ENCODE measurements at regions not wholly inside any gene's neighbourhood (a gene's known extent, or its start where the extent isn't known, plus 50 kb on each side); places are given as distances from the start of the nearest gene placed in this dataset.
"Not testable (repeated sequence)": the region's sequence is repeated elsewhere in the genome, so short reads cannot be mapped to it uniquely, and the experiment has no call there.

DNA sequence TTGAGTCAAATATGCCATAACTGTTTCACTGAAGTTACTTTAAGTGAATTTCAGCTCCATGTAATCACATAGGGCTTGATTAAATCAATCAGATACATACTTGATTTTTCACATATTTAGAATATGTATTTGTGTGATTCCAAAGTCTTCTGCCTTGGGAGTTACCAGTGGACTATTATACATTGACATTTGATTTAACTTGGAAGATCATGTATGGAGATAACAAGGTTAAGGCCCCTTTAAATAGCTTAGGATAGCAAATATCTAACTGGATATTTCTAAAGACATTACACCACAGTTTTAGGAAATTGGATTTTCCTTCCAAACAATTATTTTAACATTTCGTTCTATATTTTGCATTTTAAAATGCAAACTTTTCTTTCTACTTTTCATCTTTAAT lies 405.0 kb downstream of the RAP2B start:
- no peak for DNase-seq

DNA sequence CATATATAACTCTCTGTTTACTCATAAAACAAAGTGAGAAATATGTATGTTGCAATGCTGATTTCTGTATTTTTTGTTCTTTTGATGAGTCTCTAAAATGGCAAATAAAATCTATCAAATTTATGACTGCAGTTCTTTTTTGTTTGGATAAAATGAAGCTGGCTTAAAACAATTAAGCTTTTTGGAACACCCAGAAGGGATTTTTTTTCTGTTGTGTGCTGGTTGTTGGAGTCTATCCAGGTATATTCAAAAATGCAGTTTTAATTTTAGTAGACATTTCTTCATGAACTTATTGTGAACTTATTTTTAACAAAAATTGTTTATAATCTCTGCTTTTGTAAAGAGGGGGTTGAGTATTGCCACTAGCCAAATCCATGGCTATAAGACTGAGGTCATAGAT lies 405.5 kb downstream of the RAP2B start:
- no peak for DNase-seq

DNA sequence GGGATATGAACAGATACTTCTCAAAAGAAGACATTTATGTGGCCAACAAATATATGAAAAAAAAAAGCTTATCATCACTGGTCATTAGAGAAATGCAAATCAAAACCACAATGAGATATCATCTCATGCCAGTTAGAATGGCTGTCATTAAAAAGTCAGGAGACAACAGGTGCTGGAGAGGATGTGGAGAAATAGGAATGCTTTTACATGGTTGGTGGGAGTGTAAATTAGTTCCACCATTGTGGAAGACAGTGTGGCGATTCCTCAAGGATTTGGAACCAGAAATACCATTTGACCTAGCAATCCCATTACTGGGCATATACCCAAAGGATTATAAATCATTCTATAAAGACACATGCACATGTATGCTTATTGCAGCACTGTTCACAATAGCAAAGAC lies 408.5 kb downstream of the RAP2B start:
- DNase-seq, result not testable (repeated sequence)

DNA sequence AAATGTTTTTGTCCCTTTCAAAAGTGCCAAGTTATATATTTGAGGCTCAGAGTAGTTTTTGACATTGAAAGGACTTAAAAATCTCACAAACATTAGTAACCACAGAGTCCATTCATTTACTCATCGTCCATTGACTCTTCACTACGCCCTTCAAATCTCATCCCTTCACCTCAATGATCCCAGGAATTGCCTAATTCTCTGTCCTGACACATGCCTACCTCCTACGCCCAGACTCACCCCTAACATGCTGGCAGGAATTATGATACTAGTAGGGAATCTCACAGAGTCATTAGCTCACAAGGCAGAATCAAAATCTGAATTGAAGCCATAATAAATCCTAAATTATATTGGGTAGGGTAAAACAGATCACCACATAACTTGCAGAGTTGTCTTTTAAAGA lies 410.1 kb downstream of the RAP2B start:
- no peak for DNase-seq

DNA sequence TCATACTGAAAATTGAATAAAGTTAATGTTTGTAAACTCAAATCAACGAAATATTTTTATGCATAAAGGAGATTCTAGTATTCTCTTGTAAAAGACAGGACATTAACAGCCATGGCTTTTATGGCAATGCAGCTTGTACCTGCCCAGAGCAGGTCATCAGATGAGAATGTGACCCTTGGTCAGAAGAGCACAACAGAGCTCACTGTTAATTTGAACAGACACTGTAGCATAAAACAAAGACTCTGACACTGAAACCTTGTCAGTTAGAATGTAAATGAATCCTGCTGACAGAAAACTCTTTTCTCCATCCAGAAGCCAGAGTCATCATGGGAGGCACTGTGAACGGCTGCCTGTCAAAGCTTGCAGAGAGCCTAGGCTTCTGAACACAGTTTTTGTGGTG lies 410.6 kb downstream of the RAP2B start:
- no peak for DNase-seq

DNA sequence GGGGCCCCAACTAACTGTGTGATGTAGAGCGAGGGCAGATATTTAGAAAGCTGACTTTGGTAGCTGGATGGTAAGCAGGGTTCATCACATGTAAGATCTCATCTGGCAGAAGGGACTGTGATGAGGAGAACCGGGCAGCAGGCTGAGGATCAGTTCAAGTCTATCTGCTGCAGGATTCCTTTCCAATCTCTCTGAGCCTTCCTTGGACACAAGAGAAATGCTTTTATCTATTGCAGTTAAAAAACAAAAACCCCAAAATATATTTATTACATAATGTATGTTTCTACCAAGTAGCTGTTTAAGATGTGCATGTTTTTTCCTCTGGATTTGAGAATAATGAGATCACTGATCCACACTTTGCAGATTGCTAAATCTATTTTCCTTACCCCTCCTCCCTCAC lies 411.5 kb downstream of the RAP2B start:
- DNase-seq, result no peak

DNA sequence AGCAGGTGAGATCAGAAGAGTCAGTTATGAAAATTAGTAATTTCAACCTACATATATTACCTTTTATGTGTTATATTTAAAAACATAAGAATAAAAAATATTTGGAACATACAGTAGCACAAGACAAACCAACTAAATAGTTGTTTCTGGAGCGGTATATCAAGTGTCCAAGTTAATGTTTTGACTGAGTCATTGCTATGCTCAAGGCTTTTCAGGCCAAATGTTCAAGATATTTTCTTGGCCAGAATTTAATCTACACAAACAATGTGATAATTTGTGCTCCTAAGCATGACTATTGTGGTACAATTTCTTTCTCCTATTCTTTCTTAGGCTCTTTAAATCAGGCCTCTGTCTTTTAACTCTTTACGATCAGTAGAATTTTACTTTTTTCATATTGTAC lies 412.4 kb downstream of the RAP2B start:
- no peak for DNase-seq

DNA sequence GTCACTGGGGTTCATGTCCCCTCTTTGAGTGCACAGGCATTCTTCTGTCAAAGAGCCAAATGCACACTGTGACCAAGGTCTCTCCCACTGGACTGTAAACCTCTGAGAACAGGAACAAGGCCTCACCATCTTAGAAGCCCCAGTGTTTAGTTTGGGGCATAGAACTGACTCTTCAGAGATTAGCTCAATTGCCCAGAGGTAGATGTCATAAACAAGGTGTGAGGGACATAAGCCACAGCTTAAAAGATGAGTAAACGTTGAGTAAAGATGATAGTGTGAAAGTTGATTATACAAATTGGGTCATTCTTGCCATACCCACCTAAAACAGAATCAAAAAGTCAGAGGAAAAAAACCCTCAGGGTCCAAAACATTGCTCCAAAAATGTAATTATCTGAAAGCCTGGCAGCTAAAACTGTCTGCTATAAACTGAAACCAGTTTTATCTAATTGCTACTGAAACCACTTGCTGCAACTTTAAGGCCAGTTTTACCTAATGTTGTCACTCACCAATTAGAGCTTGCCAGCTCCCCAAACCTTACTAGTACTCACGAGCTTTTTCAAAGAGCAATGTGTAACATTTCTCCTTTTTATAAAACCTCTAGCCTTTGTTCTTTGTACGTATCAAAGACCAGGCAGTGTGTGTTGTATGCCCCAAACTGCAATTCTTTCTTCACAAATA lies 415.2 kb downstream of the RAP2B start:
- DNase-seq, result no peak

DNA sequence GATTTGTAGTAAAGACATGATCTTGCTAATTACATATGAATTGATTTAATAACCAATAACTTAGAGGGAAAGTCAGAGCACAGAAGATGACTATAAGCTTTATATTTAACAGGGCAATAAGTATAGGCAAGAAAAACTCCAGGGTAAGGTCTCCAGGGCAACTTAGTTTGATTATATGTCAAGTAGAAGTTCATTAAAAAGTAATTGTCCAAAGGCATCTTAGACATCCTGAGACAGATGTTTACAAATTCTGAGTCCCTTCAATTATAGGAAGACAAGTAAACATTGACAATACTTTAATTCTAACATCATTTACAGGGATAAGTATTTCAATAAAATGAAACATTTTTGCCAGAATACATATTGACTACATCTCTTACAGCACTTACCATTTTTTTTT lies 416.0 kb downstream of the RAP2B start:
- no peak for DNase-seq

DNA sequence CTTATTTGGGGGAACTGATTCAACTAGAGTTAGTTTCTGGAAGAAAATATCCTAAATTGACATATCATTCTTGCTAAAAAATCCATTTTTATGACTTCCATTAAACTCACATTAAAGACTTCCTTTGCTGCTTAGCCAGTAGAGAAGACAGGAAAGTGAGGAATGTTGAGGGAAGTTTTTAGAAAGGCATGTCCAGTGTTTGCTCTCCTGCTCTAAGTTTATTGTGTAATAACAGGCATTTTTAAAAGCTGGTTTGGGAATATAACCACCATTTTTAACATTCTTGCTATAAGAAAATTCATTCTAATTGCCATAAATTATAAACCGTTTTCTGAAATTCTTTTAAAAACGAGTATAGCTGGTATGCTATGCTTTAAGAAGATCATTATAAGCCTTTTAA lies 428.0 kb downstream of the RAP2B start:
- DNase-seq, result no peak

DNA sequence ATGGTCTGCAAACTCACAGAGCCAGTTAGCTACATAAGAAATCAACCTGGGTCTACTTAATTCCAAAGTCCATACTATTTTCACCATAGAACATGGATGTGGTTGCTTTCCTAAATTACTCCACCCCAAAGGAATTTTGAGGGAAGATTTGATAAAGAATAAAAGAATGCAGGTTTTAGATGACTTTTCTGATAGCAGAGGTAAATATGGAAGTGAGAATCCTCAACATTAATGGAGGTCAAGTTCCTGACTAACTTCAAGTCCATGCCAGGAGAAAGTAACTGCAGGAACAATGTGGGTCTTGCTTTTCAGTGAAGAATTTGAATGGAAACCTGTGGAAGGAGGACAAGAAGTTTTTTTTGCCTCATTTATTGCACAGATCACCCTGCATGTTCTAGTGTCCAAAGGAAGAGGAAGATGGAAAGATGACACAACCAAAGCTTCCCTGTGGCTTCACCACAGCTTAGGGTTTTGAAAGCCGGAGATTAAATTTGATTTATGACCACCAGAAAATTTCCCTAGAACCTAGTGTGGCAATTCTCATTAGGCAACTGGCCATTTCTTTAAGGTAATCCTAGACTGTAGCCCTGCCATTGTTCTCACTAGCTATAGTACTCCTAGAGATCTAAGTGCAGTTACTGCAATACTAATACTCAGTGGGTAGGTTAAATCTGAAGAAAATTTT lies 429.7 kb downstream of the RAP2B start:
- no peak for DNase-seq

DNA sequence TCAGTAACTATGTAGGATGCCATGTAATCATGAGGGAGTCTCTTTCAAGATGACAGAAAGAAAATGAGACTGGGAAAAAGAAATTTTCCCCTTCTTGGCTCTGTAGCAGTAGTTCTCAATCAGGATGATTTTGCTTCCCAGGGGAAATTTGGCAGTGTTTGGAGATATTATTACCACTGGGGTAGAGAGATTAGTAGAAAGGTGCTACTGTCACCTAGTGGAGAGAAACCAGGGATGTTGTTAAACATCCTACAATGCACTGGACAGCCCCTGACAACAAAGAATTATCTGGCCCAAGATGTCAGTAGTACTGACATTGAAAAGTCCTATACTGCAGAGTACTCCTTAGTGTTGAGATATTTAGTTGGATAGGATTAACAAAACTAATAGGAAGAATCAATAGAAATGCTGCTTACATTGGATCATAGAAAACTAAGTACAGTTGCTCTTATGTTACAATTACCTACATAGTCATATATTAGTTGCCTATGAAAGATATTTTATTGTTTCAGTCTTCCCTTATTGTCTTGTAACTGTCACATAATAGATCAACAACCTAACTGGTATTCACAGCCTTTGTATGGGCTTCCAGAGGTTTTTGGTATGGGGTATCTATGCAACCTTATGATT lies 433.3 kb downstream of the RAP2B start:
- DNase-seq, result no peak

DNA sequence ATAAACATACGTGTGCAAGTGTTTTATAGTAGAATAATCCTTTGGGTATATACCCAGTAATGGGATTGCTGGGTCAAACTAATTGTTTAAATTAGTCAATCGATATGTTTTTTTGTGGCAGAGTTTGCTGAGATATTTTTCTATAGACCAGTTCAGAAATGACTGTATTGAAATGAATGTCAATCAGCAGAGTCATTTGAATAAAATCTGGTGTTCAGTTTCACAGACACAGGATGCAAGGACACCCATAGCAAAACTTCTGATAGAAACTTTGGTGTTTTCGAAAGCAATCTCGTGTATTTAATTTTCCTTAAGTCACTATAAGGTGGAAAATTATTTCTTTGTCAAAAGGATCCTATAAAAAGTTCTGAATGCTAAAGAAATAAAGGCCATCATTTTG lies 434.4 kb downstream of the RAP2B start:
- no peak for DNase-seq

DNA sequence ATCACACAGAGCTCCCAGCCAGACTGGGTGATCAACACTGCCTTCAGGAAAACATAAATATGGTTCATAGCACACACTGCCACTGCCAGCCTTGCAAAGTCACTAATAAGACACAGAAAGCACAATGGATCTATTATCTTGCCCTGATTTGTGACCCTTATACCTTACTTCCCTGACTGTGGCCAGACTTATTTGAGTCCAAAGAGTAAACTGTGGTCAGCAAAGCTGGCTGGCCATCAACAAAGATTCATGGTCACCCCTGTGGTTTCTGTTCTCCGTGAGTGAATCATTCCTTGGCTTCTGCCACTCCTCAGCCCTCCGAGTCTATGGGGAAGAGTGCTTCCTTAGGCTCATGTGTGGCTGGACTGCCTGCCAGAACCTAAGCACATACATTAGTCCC lies 437.7 kb downstream of the RAP2B start:
- no peak for DNase-seq

DNA sequence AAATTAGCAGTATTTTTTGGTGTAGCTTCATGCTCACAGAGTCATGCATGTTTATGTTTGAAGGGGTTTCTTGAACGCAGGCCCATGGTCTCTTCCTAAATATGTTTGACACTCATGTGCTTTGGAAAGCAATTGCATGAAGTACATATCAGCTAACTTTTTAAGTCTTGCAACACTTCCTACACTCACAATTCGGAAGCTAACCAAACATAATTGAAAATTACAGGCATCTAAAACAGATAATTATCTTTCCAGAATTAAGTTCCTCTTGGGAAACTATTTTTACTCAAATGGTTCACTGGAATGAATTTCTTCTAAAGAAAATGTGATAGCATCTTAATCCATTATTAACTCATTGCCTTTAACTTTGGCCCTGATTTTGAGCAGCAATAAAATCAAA lies 438.9 kb downstream of the RAP2B start:
- no peak for DNase-seq

DNA sequence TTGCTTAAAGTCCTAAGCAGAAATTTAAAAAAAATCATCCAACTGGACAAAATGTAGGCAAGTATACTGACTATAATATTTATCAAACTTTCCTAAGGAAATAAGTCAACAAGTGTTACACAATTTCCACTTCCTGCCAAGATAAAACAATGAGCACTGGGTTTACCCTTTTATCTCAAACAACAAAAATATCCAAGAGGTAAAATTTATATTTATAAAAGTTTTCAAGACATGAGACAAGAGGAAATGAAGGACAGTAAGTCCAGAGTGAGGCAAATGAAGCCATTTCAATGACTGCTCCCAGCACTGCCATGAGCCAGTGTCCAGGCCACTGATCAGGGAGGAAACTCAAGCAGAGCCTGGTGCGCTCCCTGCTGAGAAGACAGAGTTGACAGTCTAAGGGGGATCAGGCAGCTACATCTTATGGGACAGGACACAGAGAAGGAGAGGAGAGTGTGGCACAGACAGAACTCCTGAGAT lies 439.4 kb downstream of the RAP2B start:
- no peak for DNase-seq

DNA sequence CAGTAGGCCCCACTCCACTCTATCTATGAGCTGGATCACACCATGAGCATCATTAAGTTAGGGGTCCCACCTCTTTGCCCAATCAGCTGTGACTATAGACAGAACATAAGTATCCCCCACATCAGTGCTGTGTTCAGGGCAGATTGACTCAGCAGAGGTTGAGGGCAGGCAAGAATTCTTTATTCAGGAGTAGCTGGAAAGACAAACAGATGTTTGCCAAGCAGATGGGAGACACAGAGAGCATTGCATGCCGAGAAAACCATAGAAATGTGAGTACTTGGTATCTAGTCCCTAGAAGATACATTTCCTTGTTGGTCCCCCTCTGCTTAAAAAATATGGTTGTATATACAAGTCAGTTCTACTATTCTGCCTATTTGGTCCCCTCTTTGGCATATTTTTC lies 440.8 kb downstream of the RAP2B start:
- no peak for DNase-seq

DNA sequence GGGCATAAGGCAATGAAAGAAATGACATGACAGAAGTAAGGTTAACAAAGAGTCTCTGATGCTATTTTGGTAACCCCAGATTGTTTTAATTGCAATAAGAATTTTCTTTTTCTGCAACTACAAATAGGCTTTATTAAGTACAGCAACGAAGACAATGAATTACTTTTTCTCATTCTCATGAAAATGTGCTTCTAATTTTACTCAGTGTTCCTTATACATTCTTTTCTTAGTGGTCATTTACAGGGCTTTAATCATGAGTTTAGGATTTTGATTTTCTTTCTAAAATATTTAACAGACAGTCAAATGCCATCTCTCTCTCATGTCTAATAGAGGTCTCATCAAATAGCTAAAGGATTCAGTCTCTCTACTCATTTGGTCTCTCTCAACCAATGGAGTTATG lies 452.1 kb downstream of the RAP2B start:
- DNase-seq, result no peak

DNA sequence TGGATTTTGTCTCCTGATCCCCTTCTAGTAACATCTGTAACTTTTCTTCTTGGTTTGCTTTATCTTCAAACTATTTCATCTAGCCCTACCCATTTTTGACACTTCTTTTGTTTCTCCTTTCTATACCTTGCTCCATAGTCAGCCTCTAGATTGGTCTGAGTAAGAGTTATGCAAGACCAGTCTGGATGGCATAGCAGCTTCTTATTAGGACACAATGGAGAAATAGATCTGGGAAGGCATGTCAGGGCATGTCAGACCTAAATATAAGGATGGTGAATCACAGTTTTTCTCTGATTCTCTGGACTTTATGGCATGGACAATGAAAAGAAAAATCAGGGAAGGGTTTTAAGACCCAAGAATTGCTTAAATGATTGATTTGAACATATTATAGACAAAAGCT lies 452.5 kb downstream of the RAP2B start:
- DNase-seq, result no peak

DNA sequence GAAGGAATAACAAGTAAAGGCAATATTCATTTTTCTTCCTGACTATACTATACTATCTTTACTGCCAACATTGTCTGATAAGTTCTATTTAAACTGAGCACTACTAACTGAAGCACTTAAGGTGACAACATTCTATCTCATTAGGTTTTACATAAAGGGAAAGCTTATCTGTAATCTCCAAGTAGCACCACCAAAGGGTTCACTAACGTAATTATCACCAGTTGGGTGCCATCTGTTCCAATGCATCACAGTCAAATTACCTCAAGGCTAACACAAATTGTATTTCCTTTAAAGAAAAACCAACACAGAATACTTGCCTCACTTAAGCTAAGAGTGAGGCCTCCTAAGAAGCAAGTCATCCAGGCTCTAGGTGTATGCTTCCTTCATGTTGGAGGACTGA lies 453.8 kb downstream of the RAP2B start:
- no peak for DNase-seq

DNA sequence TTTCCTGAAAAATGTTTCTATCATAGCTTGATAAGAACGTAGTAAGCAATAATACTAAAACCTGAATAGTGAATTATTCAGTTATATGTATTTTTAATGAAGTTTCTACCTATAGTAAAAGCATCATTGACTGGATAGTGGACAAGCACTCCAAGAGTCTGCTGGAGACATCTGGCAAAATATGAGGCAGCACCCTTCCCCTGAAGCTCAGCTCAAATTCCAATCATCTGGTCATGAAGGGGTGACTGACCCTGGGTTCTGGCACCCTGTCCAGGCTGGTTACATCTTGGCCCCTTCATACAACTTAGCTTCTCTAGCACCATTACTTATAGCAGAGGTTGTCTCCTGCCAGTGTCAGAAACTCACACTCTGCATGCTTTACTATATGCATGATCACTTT lies 455.4 kb downstream of the RAP2B start:
- no peak for DNase-seq

DNA sequence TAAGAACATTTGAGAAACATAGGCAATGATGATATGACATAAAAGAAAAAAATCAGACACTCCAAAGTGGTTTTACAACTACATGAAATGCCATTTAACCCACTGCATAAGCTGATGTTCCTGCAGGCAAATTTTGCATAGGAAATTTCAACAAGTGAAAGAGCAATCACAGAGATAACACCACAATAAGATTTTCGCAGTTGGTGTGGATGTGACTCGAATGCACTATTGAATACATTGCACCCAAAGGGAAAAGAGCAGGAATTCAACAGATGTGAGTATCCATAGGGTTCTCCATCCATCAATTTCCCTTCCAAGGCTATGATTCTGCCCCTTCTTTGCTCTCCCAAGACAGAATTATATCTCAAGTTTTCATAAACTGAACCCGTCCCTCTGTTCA lies 456.1 kb downstream of the RAP2B start:
- no peak for DNase-seq

DNA sequence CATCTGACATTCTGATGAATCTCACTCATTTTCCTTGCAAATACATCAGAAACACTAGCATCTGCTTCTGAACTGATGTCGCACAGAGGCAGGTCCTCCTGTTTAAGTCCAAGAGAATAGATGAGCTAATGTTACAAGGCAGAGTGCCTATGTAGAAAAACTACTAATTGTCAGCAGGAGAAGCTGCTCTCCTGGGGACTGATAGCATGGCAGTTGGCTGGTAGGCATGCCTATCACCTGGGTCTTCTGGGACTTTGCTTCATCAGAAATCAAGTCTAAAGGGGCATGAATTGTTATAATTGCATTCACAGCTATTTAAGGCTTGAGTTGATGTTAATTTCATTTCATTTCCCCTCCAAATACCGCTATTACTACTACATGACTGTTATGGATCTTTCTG lies 457.2 kb downstream of the RAP2B start:
- no peak for DNase-seq

DNA sequence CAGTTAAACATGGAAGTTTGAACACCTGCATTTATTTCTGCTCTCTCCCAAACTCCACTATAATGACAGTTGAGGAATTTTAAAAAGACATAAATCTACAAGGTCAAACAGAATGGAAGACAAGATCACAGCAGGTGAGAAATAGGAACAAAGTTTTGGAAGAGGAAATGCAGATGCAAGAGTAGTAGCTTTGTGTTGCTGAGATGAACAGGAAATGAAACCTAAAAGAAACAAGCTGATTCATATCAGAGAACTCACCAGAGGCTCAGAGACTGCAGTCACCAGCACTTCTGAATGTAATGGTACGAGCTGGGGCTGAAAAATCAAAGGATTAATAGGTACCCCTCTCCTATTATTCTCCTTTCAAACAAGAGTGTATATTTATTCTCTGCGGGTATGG lies 459.9 kb downstream of the RAP2B start:
- no peak for DNase-seq

DNA sequence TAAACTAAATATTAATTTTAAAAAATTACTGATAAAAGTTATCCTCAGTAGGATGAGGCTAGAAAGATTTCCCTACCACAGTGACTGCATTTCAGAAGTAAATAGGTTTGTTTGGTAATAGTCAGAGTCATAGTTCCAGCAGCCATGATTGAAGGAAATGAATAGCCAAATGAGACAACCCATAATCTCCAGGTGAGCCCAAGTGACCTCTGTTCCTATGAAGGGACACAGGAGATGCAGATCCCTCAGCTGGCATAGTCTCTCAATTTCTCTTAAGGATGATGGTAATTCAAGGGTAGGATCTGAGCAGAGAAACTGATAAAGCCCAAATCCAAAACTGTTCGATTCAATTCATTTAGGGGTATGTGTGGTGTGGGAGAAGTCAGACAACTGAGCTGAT lies 461.8 kb downstream of the RAP2B start:
- no peak for DNase-seq

Measured in NCI-H1092 (cell line).